HG03159 (cell line): ENCODE measurements at regions not wholly inside any gene's neighbourhood (a gene's known extent, or its start where the extent isn't known, plus 50 kb on each side); places are given as distances from the start of the nearest gene placed in this dataset.
"Not testable (repeated sequence)": the region's sequence is repeated elsewhere in the genome, so short reads cannot be mapped to it uniquely, and the experiment has no call there.

ENCODE experiments used
- ATAC-seq: cut with Tn5 transposase; IDR thresholded peaks from one replicate; pipeline ENCODE4 v1.9.1; 2021; ENCODE audit warnings: mild to moderate bottlenecking, moderate library complexity; ENCODE audit not compliant: unreplicated experiment

GRCh38 chr3:94314218-94314883 is 251.5 kb downstream of the NSUN3 start:
- ATAC-seq: no peak

DNA sequence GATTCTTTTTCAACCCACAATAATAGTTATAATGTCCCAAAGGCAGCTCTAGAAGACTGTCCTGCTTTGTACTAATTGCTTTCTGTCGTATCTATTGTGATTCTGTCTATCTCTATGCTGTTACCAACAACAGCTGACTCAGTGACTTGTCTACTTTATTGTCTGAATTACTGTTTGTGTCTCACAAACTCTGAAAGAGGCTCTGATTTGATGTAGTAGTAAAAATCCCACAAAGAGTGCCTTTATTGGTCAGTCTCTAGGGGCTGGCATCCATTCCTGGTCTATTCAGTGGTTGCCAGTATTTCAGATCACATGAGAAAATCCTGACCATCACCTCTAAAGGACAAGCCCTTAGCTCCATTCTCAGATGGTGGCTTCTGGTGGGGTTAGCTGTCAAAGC is 254.2 kb downstream of the NSUN3 start:
- ATAC-seq: no peak

GRCh38 chr3:94323596-94323995 is 260.7 kb downstream of the NSUN3 start:
- no peak for ATAC-seq

GRCh38 chr3:94331831-94332230 is 269.0 kb downstream of the NSUN3 start:
- no peak for ATAC-seq

- no peak for ATAC-seq
These were observed 273.3 kb downstream of the NSUN3 start for GRCh38 chr3:94336046-94336753.

- no peak for ATAC-seq
These were observed 282.2 kb downstream of the NSUN3 start for GRCh38 chr3:94345101-94345500.

GRCh38 chr3:94349310-94349878 is 286.5 kb downstream of the NSUN3 start:
- no peak for ATAC-seq

GRCh38 chr3:94356581-94356980 is 293.7 kb downstream of the NSUN3 start:
- ATAC-seq: no peak

- ATAC-seq: no peak
These were observed 297.1 kb downstream of the NSUN3 start for GRCh38 chr3:94359996-94360395.

- no peak for ATAC-seq
These were observed 298.1 kb downstream of the NSUN3 start for GRCh38 chr3:94360987-94361386.

- ATAC-seq: no peak
These were observed 299.5 kb downstream of the NSUN3 start for GRCh38 chr3:94362393-94362792.

DNA sequence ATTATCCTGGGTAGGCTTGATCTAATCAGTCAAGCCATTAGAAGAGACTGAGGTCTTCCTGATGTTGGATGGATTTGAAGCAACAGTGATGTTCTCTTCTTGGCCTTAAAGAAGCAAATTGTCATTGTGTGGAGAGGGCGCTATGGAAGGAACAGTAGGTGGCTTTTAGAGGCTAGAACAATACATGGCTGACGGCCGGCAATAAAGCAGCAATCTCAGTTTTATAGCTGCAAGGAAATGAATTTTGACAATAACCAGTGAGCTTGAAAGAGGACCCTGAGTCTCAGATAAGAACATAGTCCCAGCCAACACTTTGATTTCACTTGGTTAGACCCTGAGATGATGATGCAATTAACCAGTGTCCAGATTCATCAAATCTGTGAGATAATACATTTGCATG is 302.1 kb downstream of the NSUN3 start:
- no peak for ATAC-seq

DNA sequence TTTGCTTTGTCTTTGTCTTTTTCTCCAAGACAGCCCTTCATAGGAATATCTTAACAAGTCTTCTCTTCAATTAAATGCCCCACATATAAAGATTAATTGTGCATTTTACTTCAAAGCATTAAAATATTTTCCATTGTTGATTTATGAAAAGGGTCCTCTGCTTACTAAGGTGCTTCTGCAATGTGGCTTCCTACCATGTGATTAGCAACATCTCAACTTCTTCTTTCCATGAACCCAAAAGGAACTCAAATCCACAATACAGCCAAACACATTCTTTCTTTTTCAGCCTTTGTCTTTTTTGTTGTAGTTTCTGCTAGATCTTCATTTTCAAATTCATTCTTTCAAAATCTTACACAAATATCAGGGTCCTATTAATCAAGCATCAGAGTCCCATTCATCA is 309.2 kb downstream of the NSUN3 start:
- no peak for ATAC-seq

DNA sequence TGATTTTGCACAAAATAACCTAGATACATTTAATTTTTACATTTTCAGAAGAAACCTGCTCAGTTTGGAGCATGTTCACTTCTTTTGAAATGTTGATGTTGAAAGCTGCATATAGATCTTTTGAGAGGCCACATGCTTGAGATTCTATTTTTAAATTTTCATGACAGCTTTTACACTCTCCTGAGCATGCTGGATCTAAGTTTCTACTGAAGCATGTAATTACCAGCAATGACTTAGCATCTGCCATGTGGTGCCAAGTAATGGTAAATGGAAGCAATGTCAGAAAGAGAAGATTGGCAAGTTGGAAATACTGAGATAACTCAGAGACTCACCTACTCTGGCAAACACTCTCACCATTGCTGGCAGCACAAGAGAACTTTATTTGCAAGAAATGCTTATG is 310.6 kb downstream of the NSUN3 start:
- no peak for ATAC-seq

DNA sequence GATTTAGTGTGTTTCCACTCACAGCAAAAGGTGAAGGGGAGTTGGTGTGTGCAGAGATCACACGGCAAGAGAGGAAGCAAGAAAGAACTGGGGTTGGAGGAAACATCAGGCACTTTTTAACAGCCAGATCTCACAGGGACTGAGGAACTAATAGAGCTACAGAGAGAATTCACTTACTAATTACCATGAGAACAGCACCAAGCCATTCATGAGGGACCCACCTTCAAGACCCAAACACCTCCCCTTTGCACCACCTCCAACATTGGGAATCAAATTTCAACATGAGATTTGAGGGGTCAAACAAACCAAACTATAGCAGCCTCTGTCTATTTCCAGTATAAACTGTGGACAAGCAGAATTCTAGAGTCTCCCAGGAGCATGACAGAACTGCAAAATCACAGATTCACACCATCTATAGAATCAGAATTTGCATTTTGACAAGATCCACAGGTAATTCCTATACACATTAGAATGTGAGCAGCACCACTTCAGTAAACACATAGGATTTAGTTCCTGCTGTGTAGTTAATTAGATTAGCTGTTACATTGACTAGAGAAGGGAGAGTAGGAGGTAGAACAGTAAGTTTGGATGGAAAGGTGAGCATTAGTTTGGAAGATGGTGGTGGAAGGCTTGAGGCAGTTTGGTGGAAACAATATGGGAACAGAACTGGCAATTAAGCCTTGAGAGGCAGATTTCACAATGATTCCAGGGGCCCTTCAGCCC is 311.7 kb downstream of the NSUN3 start:
- no peak for ATAC-seq

DNA sequence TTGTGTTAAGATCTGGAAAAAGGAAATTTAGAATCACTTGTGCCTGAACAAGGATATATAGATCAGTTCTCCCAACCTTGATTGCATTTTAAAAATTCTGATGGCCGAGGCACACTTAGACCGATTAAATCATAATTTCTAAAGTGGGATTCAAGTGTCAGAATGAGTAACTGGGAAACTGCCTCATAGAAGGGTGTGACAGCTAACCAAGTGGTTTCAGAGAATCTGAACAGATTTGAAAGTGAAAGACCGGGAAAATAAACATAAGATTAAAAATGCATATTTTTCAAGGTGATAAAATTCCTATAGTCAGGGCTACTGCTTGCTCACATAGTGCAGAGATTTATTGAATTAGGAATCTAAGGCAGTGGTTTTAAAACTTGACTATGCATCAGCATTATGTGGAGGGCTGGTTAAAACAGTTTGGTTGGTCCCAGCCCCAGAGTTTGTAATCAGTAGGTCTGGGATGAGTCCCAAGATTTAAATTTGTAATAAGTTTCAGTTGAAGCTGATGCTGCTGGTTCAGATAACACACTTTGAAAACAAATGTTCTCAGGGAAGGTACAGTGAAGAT is 314.3 kb downstream of the NSUN3 start:
- not testable (repeated sequence) for ATAC-seq

DNA sequence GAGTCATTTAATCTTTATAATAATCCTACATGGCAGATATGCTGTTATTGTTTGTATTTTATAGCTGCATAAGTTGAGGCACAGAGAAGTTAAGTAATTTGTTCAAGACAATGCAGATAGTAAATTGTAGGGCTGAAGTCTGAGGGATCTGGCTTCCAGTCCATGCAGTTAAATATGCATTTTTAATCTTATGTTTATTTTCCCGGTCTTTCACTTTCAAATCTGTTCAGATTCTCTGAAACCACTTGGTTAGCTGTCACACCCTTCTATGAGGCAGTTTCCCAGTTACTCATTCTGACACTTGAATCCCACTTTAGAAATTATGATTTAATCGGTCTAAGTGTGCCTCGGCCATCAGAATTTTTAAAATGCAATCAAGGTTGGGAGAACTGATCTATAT is 315.0 kb downstream of the NSUN3 start:
- ATAC-seq: not testable (repeated sequence)

DNA sequence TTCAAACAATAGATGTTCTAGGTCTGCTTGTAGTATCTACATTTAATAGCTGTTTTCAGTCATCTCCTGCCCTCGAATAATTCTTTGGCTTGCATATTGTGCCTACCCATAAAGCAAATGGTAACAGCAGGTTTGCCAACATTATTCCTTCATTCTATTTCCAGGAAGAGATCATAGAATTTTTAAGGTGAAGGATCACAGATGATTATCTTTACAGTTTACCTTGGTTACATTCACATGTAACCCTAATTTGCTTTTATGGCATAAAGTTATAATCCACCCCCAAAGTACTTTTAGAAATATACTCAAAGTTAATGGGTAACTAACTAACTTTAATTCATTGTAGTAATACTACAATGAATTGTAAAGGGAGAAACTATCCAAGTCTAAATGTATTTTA is 315.5 kb downstream of the NSUN3 start:
- ATAC-seq: no peak

GRCh38 chr3:94379264-94379663 is 316.4 kb downstream of the NSUN3 start:
- ATAC-seq: no peak

DNA sequence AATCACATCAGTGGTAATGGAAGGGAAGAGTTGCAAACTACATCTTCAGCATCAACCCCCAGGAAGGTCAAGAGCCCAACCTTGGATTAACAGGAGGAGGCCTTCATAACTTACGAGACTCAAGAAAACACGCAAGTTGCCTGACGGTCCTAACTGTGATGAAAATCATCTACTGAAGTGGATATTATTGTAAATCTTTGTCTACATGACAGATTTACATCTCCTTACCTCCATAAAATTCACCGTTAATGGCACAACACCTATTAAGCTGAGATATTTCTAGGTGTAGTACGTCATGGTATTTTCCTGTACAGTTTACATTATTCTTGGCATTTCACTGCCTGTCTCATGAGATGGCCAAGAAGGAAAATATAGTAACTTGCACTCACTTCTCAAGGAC is 332.0 kb downstream of the NSUN3 start:
- ATAC-seq: no peak

DNA sequence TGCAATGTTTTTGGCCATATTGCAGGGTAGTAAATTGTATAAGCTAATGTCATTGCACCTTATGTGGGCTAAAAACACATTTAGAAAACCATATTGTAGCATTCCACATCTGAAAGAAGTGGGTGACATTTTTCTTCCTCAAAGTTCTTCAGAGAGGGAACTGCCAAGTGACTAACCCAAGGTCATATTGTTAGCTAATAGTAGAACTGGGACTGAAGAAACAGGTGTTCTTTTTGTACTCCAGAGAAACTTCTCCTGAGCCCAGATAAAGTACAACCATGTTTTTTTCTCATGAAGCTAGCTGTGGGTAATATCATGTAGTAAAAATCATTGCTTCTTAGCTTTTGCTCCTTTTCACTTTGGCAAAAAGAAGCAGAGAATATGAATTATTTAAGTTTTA is 333.0 kb downstream of the NSUN3 start:
- ATAC-seq: no peak
